GM18519 (cell line): ENCODE measurements at regions not wholly inside any gene's neighbourhood (a gene's known extent, or its start where the extent isn't known, plus 50 kb on each side); places are given as distances from the start of the nearest gene placed in this dataset.

Experiments
- ATAC-seq: cut with Tn5 transposase; IDR thresholded peaks from one replicate; pipeline ENCODE4 v1.9.1; 2021; ENCODE audit warnings: mild to moderate bottlenecking, moderate library complexity; ENCODE audit not compliant: unreplicated experiment, low FRiP score

GRCh38 chr11:92642177-92642931 is 327.1 kb upstream of the MTNR1B start:
- ATAC-seq, result no peak

GRCh38 chr11:92643827-92644226 is 325.6 kb upstream of the MTNR1B start:
- no peak for ATAC-seq

DNA sequence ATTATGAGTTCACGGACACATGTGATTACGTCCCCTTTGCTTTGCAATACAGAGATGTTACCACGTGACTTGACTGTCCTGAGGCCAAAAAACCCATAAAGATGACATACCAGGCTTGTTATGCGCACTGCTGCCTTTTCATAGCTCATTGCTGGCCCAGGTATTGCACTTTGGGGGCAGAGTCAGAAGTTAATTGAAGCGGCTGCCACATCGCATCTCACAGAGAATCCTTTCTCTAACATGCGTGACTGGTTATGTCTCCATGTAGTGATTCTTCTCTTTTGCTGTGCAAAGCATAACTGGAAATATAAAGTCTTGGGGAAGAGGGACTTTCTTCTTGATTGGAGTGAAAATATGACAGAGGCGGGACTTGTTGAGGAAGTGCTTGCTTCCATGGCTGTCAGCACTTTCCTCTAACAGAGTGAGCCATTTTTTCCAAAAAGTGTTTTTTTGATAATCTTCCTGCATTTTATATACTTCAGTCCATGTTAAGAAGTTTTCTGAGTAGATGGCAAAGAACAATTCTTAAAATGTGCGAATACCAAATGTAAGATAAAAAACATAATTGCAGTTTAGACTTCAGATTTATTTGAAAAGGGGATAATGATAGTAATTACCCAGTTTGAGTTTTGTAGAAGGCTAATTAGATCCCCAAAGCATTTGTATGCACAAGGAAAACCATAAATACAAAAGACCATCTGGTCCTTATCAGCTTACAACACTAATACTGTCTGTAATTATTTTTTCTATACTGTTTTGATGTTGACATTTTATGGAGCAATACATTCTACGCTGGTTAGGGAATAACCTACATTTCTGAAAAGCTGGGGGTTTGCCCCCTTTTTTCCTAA is 324.6 kb upstream of the MTNR1B start:
- ATAC-seq, result no peak

DNA sequence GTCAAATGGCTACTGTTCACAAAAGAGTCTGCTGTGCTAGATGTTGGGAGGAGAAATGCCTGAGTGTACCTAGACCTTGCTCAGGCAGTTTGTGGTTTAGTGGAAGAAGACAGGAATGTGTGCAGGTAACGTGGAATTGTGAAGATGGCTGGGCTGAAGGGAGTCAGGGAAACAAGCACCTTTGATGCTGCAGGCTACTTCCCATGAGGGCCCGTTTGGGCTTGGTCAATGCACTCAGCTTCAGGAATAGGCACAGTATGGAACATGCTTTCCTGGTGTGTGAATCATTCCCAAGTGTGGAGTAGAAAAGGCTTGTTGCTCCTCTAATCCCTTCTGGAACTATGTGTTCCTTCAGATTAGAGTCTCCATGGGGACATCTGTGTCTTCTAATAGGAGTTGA is 318.3 kb upstream of the MTNR1B start:
- no peak for ATAC-seq

DNA sequence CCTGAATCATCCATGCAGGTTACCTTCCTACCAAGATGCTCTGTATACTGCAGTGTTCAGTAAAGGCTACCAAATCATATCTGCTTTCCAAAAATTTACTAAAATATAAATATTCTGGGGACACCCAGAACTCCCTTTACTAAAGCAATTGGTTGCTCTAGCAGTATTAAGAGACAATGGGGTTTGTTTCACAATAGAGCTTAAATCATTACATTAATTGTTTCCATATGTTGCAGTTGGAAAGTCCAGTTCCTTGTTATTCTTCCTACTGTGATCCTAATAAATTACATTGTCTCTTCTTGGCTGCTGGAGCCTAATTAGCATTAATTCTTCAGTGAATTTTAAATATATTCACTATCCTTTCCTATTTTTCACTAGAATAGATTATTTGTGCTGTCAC is 316.0 kb upstream of the MTNR1B start:
- no peak for ATAC-seq

GRCh38 chr11:92656783-92657182 is 312.7 kb upstream of the MTNR1B start:
- ATAC-seq, result no peak

DNA sequence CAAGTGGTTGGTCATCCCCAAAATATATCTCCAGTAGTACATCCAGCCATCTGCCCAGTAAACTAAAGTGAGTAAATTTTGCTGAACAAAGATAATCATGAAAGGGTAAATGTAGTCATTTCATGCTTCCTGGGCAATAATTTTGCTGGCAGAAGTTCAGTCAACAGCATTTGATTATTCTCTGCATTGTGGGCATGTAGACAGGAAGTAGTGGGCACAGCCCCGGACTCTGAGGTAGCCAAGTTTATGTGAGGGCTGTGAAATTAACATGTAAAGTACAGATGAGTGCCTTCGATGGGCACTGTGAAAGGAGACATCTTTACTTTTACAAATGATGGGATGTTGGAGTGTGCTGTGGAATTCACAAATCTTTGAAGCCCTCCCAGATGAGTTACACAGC is 312.2 kb upstream of the MTNR1B start:
- no peak for ATAC-seq

DNA sequence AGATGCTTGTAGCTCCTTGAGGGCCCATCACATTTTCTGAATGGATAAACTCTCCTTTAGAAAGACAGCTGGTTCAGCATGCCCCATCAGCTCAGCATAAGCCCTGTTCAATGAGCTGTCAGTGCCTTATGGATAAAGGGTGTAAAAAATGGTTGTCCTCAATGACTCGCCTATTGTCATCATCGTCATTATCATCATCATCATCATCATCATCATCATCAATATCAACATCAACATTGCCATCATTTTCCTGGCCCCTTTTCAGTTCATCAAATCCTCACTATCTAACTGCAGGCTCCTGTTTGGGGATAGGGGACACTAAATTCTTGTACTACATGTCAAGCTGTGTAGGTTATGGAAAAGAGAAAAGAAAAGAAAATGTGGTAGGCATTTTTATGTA is 310.7 kb upstream of the MTNR1B start:
- no peak for ATAC-seq

GRCh38 chr11:92659793-92660192 is 309.7 kb upstream of the MTNR1B start:
- no peak for ATAC-seq

GRCh38 chr11:92662601-92663360 is 306.7 kb upstream of the MTNR1B start:
- ATAC-seq, result no peak

DNA sequence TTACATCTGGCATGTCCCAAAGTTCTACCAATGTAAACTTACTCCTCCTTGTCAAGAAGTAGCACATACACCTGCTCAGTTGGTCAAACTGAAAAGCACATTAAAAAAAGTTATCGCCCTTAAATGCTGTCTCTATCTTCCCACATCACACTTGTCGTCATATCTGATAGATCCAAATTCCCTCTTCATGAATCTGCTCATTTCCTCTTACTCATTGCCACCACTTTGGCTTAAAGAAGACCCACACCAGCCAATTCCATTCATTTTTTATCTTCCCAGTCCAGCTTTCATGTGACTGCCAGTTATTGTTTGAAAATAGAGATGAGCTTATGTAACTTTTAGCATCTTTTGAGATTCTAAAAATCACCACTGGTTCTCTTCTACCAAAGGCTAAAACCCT is 305.9 kb upstream of the MTNR1B start:
- ATAC-seq, result no peak

- ATAC-seq, result no peak
These were observed 301.8 kb upstream of the MTNR1B start for GRCh38 chr11:92667486-92668152.

GRCh38 chr11:92670308-92670890 is 299.1 kb upstream of the MTNR1B start:
- ATAC-seq, result no peak

- no peak for ATAC-seq
These were observed 298.4 kb upstream of the MTNR1B start for GRCh38 chr11:92671081-92671480.

- no peak for ATAC-seq
These were observed 294.1 kb upstream of the MTNR1B start for GRCh38 chr11:92675303-92675702.

- no peak for ATAC-seq
These were observed 293.6 kb upstream of the MTNR1B start for GRCh38 chr11:92675810-92676209.

DNA sequence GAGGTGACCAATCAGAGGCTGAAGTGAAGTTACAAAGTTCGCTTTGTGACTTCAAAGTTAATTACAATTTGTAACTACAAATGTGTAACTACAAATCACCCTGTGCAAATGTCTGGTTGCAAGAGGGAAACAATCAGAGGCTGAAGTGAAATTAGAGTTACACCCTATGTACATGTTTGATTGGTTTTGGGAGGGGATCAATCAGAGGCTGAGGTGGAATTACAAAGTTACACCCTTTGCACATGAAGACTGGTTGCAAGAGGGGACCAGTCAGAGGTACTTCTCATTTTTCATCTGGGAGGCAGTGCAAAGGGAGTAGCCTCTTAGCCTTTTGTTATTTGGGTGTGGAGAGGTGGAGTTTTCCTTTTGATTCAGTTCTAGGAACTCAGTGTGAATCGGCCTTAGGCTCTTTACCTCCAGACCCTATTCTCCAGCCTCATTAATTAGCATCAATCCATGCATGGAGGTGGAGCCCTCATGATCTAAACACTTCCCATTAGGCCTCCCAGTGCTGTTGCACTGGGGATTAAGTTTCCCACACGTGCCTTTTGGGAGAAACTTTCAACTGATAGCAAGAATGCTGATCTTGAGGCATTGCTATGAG is 291.3 kb upstream of the MTNR1B start:
- ATAC-seq, result no peak

DNA sequence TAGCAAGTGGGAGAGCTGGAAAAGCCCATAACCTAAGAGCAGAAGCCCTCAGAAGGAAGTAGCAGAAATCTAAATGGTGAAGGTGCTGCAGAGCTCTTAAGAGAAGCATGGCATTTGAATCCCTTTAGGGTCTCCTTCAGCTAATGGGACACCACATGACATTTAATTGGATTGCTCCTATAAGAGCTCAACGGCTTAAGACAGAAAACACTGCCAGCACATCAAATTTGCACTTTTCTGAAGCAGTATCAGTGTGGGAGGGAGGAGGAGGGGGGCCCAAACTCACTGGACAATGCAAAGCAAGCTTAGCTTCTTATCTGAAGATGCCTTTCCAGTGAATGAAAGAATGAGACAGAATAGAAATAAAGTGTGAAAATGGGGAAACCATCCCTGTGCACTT is 287.9 kb upstream of the MTNR1B start:
- no peak for ATAC-seq

- ATAC-seq, result no peak
These were observed 287.3 kb upstream of the MTNR1B start for GRCh38 chr11:92682136-92682535.

DNA sequence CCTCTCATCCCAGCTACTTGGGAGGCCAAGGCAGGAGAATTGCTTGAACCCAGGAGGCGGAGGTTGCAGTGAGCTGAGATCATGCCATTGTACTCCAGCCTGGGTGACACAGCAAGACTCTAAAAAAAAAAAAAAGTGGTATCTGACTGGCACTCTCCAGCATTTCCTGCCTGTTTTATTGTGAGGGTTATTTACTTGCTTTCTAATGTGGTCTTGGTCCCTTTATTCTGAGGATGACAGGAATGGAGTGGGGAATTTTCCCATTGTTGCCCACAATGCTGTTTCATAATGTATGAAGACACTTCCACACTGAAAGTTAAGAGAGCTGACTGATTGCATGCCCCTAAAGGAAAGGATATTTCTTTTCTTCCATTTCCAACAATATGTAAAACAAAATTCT is 286.5 kb upstream of the MTNR1B start:
- no peak for ATAC-seq
